B cell (primary cell): ENCODE measurements at regions not wholly inside any gene's neighbourhood (a gene's known extent, or its start where the extent isn't known, plus 50 kb on each side); places are given as distances from the start of the nearest gene placed in this dataset.

Source experiments
- CTCF ChIP-seq: fragments of 200-600 bp; IDR thresholded peaks from one replicate; pipeline ENCODE4 v1.8.0; 2022; ENCODE audit warnings: antibody characterized with exemption, mild to moderate bottlenecking
- EZH2 ChIP-seq: IDR thresholded peaks from 2 replicates; pipeline ENCODE4 v1.6.1; 2012; ENCODE audit warnings: borderline replicate concordance, low read depth, mild to moderate bottlenecking, moderate library complexity, low read length; ENCODE audit not compliant: insufficient read depth, poor library complexity, severe bottlenecking

- TF ChIP-seq EZH2 (no peak), CTCF (no peak)
Measured at GRCh38 chr10:30154126-30154525, 94.7 kb upstream of the JCAD start.
